IPS DF 6.9 (cell line): ENCODE measurements at regions not wholly inside any gene's neighbourhood (a gene's known extent, or its start where the extent isn't known, plus 50 kb on each side); places are given as distances from the start of the nearest gene placed in this dataset.

Source experiments
- DNase-seq: peaks from one replicate; pipeline ENCODE4 v3.0.0-alpha.2; 2013; ENCODE audit warnings: low read depth, low spot score
- H3K27ac ChIP-seq: one replicate; pipeline ENCODE4 v1.5.1; 2013; ENCODE audit warnings: low read length, control low read depth
- H3K27me3 ChIP-seq: 2 replicates; pipeline ENCODE4 v1.6.1; 2013; ENCODE audit warnings: mild to moderate bottlenecking, low read length; ENCODE audit not compliant: control insufficient read depth, insufficient read depth
- H3K36me3 ChIP-seq: 2 replicates; pipeline ENCODE4 v1.6.1; 2013; ENCODE audit warnings: low read length; ENCODE audit not compliant: control insufficient read depth, insufficient read depth
- H3K4me1 ChIP-seq: 2 replicates; pipeline ENCODE4 v1.6.1; 2013; ENCODE audit warnings: low read length; ENCODE audit not compliant: control insufficient read depth, insufficient read depth
- H3K4me3 ChIP-seq: 2 replicates; pipeline ENCODE4 v1.5.1; 2013; ENCODE audit warnings: mild to moderate bottlenecking, low read length
- H3K9me3 ChIP-seq: 2 replicates; pipeline ENCODE4 v1.6.1; 2013; ENCODE audit warnings: low read length, inconsistent platforms; ENCODE audit not compliant: control insufficient read depth, insufficient read depth
- WGBS: extraction: QIAGEN DNeasy Blood & Tissue Kit; methylation state at CpG from one replicate; pipeline ENCODE4 v1.1.7; 2013; ENCODE audit warnings: mixed read lengths, missing lambda C conversion rate; ENCODE audit not compliant: insufficient read length, insufficient coverage; 5-methylcytosine and 5-hydroxymethylcytosine counted together

DNA sequence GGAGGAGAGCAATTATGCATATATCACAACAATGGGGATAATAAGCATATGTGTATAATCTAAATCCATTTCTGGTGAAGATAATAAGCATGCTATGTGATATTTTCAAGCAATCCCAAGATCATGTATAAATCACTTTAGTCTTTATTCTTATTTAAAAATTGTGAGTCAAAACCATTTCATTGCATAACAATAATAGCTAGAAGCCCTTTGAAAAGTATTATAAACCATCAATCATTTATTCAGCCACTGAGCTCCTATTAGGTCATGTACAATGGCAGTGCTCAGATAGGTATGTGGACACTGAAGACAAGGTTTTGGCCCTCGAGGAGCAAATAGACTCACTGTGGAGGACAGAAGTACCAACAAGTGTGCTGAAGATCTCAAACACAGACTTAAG is 113.1 kb downstream of the CDCA7 start:
- no peak for DNase-seq
- H3K27me3 ChIP-seq: no peaks in the 10 kb centered on the region
- H3K27ac ChIP-seq: no peak overlapping the region
- WGBS: no CpG with 5 or more reads among the region's 1 CpG
- no peak overlapping the region for H3K4me3 ChIP-seq
- H3K4me1 ChIP-seq: 0 out of 2 replicates have a peak, but pooled peaks cover 1% of the 10 kb centered on the region
- H3K9me3 ChIP-seq: no peaks in the 10 kb centered on the region
- H3K36me3 ChIP-seq: 0 out of 2 replicates have a peak, but pooled peaks cover 2% of the 10 kb centered on the region

GRCh38 chr2:173468266-173468793 is 113.7 kb downstream of the CDCA7 start:
- Histone ChIP-seq H3K9me3 (no peaks in the 10 kb centered on the region), H3K4me3 (no peak overlapping the region), H3K4me1 (0 out of 2 replicates have a peak, but pooled peaks cover 1% of the 10 kb centered on the region), H3K27ac (no peak overlapping the region), H3K27me3 (no peaks in the 10 kb centered on the region), H3K36me3 (0 out of 2 replicates have a peak, but pooled peaks cover 2% of the 10 kb centered on the region)
- no CpG with 5 or more reads among the region's 3 CpGs for WGBS
- no peak for DNase-seq

GRCh38 chr2:173472112-173472511 is 117.4 kb downstream of the CDCA7 start:
- H3K27ac ChIP-seq: no peak overlapping the region
- no peak for DNase-seq
- no peak overlapping the region for H3K4me3 ChIP-seq
- H3K36me3 ChIP-seq: no peaks in the 10 kb centered on the region
- no peaks in the 10 kb centered on the region for H3K9me3 ChIP-seq
- H3K4me1 ChIP-seq: no peaks in the 10 kb centered on the region
- H3K27me3 ChIP-seq: no peaks in the 10 kb centered on the region
- WGBS: no CpG with 5 or more reads among the region's 2 CpGs

DNA sequence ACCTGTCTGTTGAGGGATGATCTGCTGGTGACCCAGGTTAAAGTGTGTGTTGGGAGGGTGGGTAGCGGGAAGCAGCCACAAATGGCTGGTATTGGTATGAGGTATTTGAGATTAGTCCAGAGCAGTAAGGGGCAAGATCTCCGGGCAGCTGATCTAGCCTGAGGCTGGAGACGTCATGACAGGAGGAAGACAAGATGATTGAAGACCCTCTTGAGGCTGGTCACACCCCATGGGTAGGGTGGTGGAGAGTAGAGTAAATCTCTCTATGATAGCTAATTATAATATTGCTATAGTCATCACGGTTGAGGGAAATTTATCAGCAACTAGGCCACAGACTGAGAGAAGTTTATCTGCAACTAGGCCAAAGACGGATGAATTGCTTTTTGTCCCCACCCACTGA is 128.5 kb downstream of the CDCA7 start:
- no peaks in the 10 kb centered on the region for H3K27me3 ChIP-seq
- no peaks in the 10 kb centered on the region for H3K4me1 ChIP-seq
- no peak overlapping the region for H3K27ac ChIP-seq
- no peaks in the 10 kb centered on the region for H3K36me3 ChIP-seq
- no peak for DNase-seq
- no peak overlapping the region for H3K4me3 ChIP-seq
- whole genome bisulfite sequencing: no CpG with 5 or more reads among the region's 5 CpGs
- no peaks in the 10 kb centered on the region for H3K9me3 ChIP-seq

GRCh38 chr2:173488861-173489260 is 134.2 kb downstream of the CDCA7 start:
- Histone ChIP-seq H3K27ac (no peak overlapping the region), H3K36me3 (no peaks in the 10 kb centered on the region), H3K4me1 (no peaks in the 10 kb centered on the region), H3K9me3 (no peaks in the 10 kb centered on the region), H3K4me3 (no peak overlapping the region), H3K27me3 (no peaks in the 10 kb centered on the region)
- WGBS: no CpG with 5 or more reads among the region's 1 CpG
- DNase-seq: no peak

GRCh38 chr2:173491418-173491817 is 136.7 kb downstream of the CDCA7 start:
- no peaks in the 10 kb centered on the region for H3K27me3 ChIP-seq
- H3K9me3 ChIP-seq: no peaks in the 10 kb centered on the region
- no peaks in the 10 kb centered on the region for H3K36me3 ChIP-seq
- no peak overlapping the region for H3K27ac ChIP-seq
- no peak overlapping the region for H3K4me3 ChIP-seq
- H3K4me1 ChIP-seq: no peaks in the 10 kb centered on the region
- no CpG with 5 or more reads among the region's 4 CpGs for WGBS
- DNase-seq: no peak

DNA sequence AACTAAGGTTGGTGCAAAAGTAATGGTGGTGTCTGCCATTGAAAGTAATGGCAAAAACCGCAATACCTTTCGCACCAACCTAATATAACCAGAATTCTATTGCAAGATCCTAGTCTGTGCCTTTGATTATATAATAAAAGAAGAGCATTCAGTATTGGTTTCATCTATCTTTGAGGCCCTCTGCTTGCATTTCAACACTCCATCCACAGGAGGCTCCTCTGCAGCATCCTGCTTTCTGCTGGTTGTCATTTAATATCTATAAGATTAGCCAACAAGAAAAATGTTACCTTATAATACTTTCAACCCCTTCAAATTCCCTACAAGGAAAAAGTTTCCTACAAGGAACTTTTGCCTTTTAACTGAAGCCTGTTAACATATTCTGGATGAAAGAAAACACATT is 139.2 kb downstream of the CDCA7 start:
- no peaks in the 10 kb centered on the region for H3K36me3 ChIP-seq
- no peak for DNase-seq
- H3K27ac ChIP-seq: no peak overlapping the region
- no peaks in the 10 kb centered on the region for H3K9me3 ChIP-seq
- no peaks in the 10 kb centered on the region for H3K4me1 ChIP-seq
- no peak overlapping the region for H3K4me3 ChIP-seq
- no CpG with 5 or more reads among the region's 2 CpGs for WGBS
- H3K27me3 ChIP-seq: no peaks in the 10 kb centered on the region

DNA sequence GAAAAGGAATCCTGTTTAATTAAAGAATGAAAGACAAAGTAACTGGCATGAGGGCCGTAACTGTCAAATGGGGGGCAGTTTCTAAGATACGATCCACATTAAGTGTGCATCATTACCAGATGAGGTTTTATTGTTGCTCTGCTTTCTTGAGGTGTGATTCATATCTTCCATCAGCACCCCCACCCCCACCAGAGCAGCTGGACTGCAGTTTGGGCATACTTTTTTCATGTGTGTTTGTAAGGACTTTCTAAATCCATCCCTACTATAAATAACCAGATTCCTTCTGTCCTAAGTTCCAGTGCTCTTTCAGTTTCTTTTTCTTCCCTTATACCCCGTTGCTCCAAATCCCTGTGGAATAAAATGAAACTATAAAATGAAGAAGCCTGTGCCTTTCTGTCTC is 142.1 kb downstream of the CDCA7 start:
- no peak overlapping the region for H3K4me3 ChIP-seq
- H3K4me1 ChIP-seq: no peaks in the 10 kb centered on the region
- no peaks in the 10 kb centered on the region for H3K27me3 ChIP-seq
- no peaks in the 10 kb centered on the region for H3K9me3 ChIP-seq
- DNase-seq: no peak
- H3K27ac ChIP-seq: no peak overlapping the region
- no CpG with 5 or more reads among the region's 3 CpGs for WGBS
- no peaks in the 10 kb centered on the region for H3K36me3 ChIP-seq

GRCh38 chr2:173500953-173501352 is 146.3 kb downstream of the CDCA7 start:
- H3K27me3 ChIP-seq: no peaks in the 10 kb centered on the region
- WGBS: no CpG with 5 or more reads among the region's 1 CpG
- H3K4me3 ChIP-seq: no peak overlapping the region
- H3K4me1 ChIP-seq: no peaks in the 10 kb centered on the region
- H3K27ac ChIP-seq: no peak overlapping the region
- DNase-seq: no peak
- no peaks in the 10 kb centered on the region for H3K36me3 ChIP-seq
- H3K9me3 ChIP-seq: no peaks in the 10 kb centered on the region

- no peaks in the 10 kb centered on the region for H3K27me3 ChIP-seq
- H3K9me3 ChIP-seq: no peaks in the 10 kb centered on the region
- WGBS: no CpG with 5 or more reads among the region's 6 CpGs
- DNase-seq: no peak
- no peaks in the 10 kb centered on the region for H3K36me3 ChIP-seq
- no peak overlapping the region for H3K4me3 ChIP-seq
- H3K27ac ChIP-seq: no peak overlapping the region
- no peaks in the 10 kb centered on the region for H3K4me1 ChIP-seq
Observed at GRCh38 chr2:173502296-173502695, 147.6 kb downstream of the CDCA7 start.

DNA sequence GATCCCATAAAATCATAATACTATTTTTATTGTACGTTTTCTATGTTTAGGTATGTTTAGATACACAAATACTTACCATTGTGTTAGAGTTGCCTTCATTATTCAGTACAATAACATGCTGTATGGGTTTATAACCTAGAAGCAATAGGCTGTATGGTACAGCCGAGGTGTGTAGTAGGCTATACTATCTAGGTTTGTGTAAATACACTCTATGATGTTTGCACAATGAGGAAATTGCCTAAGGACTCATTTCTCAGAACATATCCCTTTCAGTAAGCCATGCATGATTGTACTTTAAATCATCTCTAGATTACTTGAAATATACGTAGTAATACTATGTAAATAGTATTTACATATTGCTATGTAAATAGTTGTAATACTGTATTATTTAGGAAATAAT is 156.7 kb downstream of the CDCA7 start:
- H3K27ac ChIP-seq: no peak overlapping the region

More for the DNA sequence above, 156.7 kb downstream of the CDCA7 start:
- no peaks in the 10 kb centered on the region for H3K9me3 ChIP-seq
- H3K36me3 ChIP-seq: no peaks in the 10 kb centered on the region
- no peak overlapping the region for H3K4me3 ChIP-seq
- no CpG with 5 or more reads among the region's 3 CpGs for WGBS
- H3K4me1 ChIP-seq: no peaks in the 10 kb centered on the region
- no peaks in the 10 kb centered on the region for H3K27me3 ChIP-seq
- DNase-seq: no peak
